Upper lobe of right lung (tissue), 1 donor: ENCODE measurements at regions not wholly inside any gene's neighbourhood (a gene's known extent, or its start where the extent isn't known, plus 50 kb on each side); places are given as distances from the start of the nearest gene placed in this dataset.
"Not testable (repeated sequence)": the region's sequence is repeated elsewhere in the genome, so short reads cannot be mapped to it uniquely, and the experiment has no call there.

Source experiments
- ATAC-seq: fragments of 200-7000 bp; cut with Tn5 transposase; one replicate; pipeline ENCODE4 v1.9.1; 2020; ENCODE audit warnings: mild to moderate bottlenecking, moderate library complexity
- DNase-seq: peaks from one replicate; pipeline ENCODE4 v3.0.0-alpha.2; 2020
- H3K27ac ChIP-seq: fragments of 200-600 bp; one replicate; pipeline ENCODE4 v1.8.0; 2022
- H3K27me3 ChIP-seq: fragments of 200-600 bp; one replicate; pipeline ENCODE4 v1.8.0; 2022; ENCODE audit warnings: mild to moderate bottlenecking
- H3K36me3 ChIP-seq: fragments of 200-600 bp; one replicate; pipeline ENCODE4 v1.8.0; 2022
- H3K4me1 ChIP-seq: fragments of 200-600 bp; one replicate; pipeline ENCODE4 v1.8.0; 2022
- H3K4me3 ChIP-seq: fragments of 200-600 bp; one replicate; pipeline ENCODE4 v1.8.0; 2022; ENCODE audit warnings: mild to moderate bottlenecking
- H3K9me3 ChIP-seq: fragments of 200-600 bp; one replicate; pipeline ENCODE4 v1.8.0; 2022
- CTCF ChIP-seq: fragments of 200-600 bp; IDR thresholded peaks from one replicate; pipeline ENCODE4 v1.8.0; 2022; ENCODE audit warnings: antibody characterized with exemption
- intact Hi-C: fragments of 100-400 bp; cut with DNase I; formaldehyde crosslinking; loops from one replicate; pipeline ENCODE4 v1.11.0; 2022
- donor health status: DM: no; HTN: yes; CAD: no; lungs with severe emphysema.

DNA sequence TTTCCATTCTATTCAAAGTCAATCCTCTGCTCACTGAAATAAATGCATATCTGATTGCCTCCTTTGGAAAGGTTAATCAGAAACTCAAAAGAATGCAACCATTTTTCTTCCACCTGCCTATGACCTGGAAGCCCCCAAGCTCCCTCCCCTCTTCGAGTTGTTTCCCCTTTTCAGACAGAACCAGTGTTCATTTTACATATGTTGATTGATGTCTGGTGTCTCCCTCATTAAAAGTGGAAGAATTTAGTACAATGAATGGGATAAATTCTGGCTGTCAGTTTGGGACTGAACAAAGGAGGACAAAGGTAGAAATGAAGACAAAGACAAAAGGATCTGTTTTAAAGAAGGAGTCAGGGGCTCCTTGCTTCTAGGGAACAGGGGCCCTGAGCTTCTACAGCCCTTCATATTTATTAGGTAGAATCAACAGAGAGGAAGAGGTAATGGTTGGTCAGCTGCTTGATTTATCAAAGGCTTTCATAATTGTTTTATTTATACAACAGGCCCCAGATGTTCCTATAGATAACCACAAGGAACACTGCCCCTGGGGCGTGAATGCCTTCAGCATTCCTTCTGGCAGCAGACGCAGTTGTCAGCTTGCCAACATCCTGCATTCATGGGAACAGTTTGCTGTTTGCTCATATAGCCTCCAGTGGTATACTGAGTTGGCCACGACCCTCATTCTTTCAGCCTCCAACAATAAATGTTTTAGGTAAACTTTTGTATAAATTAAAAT lies 949.8 kb upstream of the LRATD1 start:
- no peaks in the 10 kb centered on the region for H3K4me1 ChIP-seq
- DNase-seq (no peak), ATAC-seq (no peak)
- H3K9me3 ChIP-seq, result peaks cover 12% of the 10 kb centered on the region
- H3K27ac ChIP-seq, result no peak overlapping the region
- intact Hi-C loops, result no loop called here
- no peak for TF ChIP-seq CTCF
- H3K4me3 ChIP-seq, result no peak overlapping the region
- H3K36me3 ChIP-seq, result no peaks in the 10 kb centered on the region
- no peaks in the 10 kb centered on the region for H3K27me3 ChIP-seq

GRCh38 chr2:13686262-13686661 lies 946.3 kb upstream of the LRATD1 start:
- Histone ChIP-seq H3K36me3 (no peaks in the 10 kb centered on the region), H3K4me1 (no peaks in the 10 kb centered on the region), H3K27me3 (no peaks in the 10 kb centered on the region), H3K27ac (no peak overlapping the region), H3K4me3 (no peak overlapping the region), H3K9me3 (peaks cover 12% of the 10 kb centered on the region)
- no peak for DNase-seq
- intact Hi-C loops, result no loop called here
- TF ChIP-seq CTCF, result no peak
- no peak for ATAC-seq

- no peaks in the 10 kb centered on the region for H3K9me3 ChIP-seq
- H3K4me1 ChIP-seq, result no peaks in the 10 kb centered on the region
- H3K27ac ChIP-seq, result no peak overlapping the region
- intact Hi-C loops, result no loop called here
- TF ChIP-seq CTCF, result no peak
- H3K36me3 ChIP-seq, result no peaks in the 10 kb centered on the region
- H3K4me3 ChIP-seq, result no peak overlapping the region
- no peak for ATAC-seq
- H3K27me3 ChIP-seq, result no peaks in the 10 kb centered on the region
- no peak for DNase-seq
Observed at GRCh38 chr2:13694673-13695072, 937.8 kb upstream of the LRATD1 start.

DNA sequence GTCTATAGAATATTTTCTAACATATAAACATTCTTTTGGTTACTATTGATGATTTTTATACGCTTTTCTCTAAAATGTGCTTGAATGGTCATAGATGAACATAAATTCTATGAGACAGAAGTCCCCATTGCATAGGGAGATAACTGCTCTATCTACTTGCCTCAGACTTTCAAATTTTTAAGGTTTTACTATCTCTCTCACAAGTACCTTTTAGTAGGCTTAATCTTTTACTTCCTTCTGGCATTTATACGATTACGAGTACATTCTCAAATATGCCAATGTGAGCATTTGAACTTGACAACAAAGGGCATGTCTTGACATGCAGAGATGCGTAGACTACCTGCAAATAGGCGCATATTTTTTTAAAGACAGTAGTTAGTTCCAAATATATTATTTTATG lies 935.9 kb upstream of the LRATD1 start:
- no peak for ATAC-seq
- DNase-seq, result no peak
- Histone ChIP-seq H3K9me3 (no peaks in the 10 kb centered on the region), H3K4me1 (no peaks in the 10 kb centered on the region), H3K36me3 (no peaks in the 10 kb centered on the region), H3K27me3 (no peaks in the 10 kb centered on the region), H3K27ac (no peak overlapping the region), H3K4me3 (no peak overlapping the region)
- intact Hi-C loops, result no loop called here
- TF ChIP-seq CTCF, result no peak

- TF ChIP-seq CTCF, result no peak
- no peaks in the 10 kb centered on the region for H3K4me1 ChIP-seq
- no peaks in the 10 kb centered on the region for H3K36me3 ChIP-seq
- no peaks in the 10 kb centered on the region for H3K9me3 ChIP-seq
- ATAC-seq, result no peak
- DNase-seq, result no peak
- no peaks in the 10 kb centered on the region for H3K27me3 ChIP-seq
- H3K27ac ChIP-seq, result no peak overlapping the region
- intact Hi-C loops, result no loop called here
- H3K4me3 ChIP-seq, result no peak overlapping the region
Observed at GRCh38 chr2:13698847-13699246, 933.7 kb upstream of the LRATD1 start.

DNA sequence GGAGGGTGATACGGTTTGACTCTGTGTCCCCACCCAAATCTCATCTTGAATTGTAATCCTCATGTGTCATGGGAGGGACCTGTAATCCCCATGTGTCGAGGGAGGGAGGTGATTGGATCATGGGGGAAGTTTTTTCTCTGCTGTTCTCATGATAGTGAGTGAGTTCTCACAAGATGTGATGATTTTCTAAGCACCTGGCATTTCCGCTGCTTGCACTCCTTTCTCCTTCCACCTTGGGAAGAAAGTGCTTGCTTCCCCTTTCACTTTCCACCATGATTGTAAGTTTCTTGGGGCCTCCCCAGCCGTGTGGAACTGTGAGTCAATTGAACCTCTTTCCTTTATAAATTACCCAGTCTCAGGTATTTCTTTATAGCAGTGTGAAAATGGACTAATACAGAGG lies 932.6 kb upstream of the LRATD1 start:
- DNase-seq, H3K4me1 ChIP-seq, intact Hi-C loops, H3K9me3 ChIP-seq, H3K36me3 ChIP-seq, H3K4me3 ChIP-seq, H3K27ac ChIP-seq, ATAC-seq, H3K27me3 ChIP-seq: not testable (repeated sequence)
